Stimulated activated CD8-positive, alpha-beta memory T cell treated with anti-CD3 and anti-CD28 coated beads, Interleukin-12 subunit alpha, Interleukin-12 subunit beta, amount 100 ng/mL, for 4 hours (primary cell): ENCODE measurements at regions not wholly inside any gene's neighbourhood (a gene's known extent, or its start where the extent isn't known, plus 50 kb on each side); places are given as distances from the start of the nearest gene placed in this dataset.

Experiments
- DNase-seq: peaks from one replicate; pipeline ENCODE4 v3.0.0-alpha.2; 2020; ENCODE audit warnings: low read depth

GRCh38 chr12:4223273-4223845, 50.2 kb upstream of the CCND2 start:
- DNase-seq: no peak

- no peak for DNase-seq
These were observed 52.3 kb upstream of the CCND2 start for GRCh38 chr12:4221258-4221620.

- no peak for DNase-seq
These were observed 52.9 kb upstream of the CCND2 start for GRCh38 chr12:4220536-4221257.

- DNase-seq: no peak
These were observed 56.5 kb upstream of the CCND2 start for GRCh38 chr12:4217091-4217490.

- DNase-seq: no peak
These were observed 57.2 kb upstream of the CCND2 start for GRCh38 chr12:4216187-4216927.

- no peak for DNase-seq
These were observed 58.1 kb upstream of the CCND2 start for GRCh38 chr12:4215229-4216186.

- no peak for DNase-seq
These were observed 58.7 kb upstream of the CCND2 start for GRCh38 chr12:4214877-4215228.

GRCh38 chr12:4213471-4213870, 60.1 kb upstream of the CCND2 start:
- DNase-seq: no peak

GRCh38 chr12:4212845-4213244, 60.7 kb upstream of the CCND2 start:
- no peak for DNase-seq

GRCh38 chr12:4211372-4211771, 62.2 kb upstream of the CCND2 start:
- DNase-seq: no peak

- DNase-seq: no peak
These were observed 63.4 kb upstream of the CCND2 start for GRCh38 chr12:4210183-4210582.

GRCh38 chr12:4206470-4206869, 67.1 kb upstream of the CCND2 start:
- no peak for DNase-seq

- DNase-seq: no peak
These were observed 69.7 kb upstream of the CCND2 start for GRCh38 chr12:4203772-4204376.

- DNase-seq: no peak
These were observed 70.6 kb upstream of the CCND2 start for GRCh38 chr12:4202918-4203317.

GRCh38 chr12:4202487-4202886, 71.1 kb upstream of the CCND2 start:
- DNase-seq: no peak

GRCh38 chr12:4201333-4202100, 72.0 kb upstream of the CCND2 start:
- no peak for DNase-seq

- no peak for DNase-seq
These were observed 75.4 kb upstream of the CCND2 start for GRCh38 chr12:4197922-4198763.

- DNase-seq: no peak
These were observed 76.6 kb upstream of the CCND2 start for GRCh38 chr12:4196805-4197420.

GRCh38 chr12:4194668-4195067, 78.9 kb upstream of the CCND2 start:
- DNase-seq: no peak

- no peak for DNase-seq
These were observed 79.7 kb upstream of the CCND2 start for GRCh38 chr12:4193821-4194220.
